HG02943 (cell line): ENCODE measurements at regions not wholly inside any gene's neighbourhood (a gene's known extent, or its start where the extent isn't known, plus 50 kb on each side); places are given as distances from the start of the nearest gene placed in this dataset.

Source experiments
- ATAC-seq: cut with Tn5 transposase; IDR thresholded peaks from one replicate; pipeline ENCODE4 v1.9.1; 2021; ENCODE audit warnings: mild to moderate bottlenecking, low read depth, moderate library complexity; ENCODE audit not compliant: unreplicated experiment

DNA sequence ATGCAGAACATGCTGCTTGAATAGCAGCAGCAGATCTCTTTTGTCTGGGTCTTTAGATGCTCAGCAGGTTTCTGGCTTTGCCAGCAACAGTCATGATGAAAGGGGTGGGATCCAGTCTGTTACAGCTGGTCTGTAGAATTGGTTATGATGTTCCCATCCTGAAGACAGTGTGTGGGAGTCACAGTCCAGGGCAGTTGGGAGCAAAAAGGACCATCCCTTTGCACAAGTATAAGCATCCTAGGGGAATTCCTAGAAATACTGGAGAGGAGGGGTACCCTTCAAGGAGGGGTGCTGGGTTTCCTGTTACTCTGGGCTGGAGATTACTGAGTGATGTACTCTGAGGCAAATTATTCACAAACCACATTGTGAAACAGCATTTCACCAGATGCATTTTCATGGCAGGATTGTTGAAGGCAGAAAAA, 119.9 kb upstream of the RND3 start:
- ATAC-seq: no peak

DNA sequence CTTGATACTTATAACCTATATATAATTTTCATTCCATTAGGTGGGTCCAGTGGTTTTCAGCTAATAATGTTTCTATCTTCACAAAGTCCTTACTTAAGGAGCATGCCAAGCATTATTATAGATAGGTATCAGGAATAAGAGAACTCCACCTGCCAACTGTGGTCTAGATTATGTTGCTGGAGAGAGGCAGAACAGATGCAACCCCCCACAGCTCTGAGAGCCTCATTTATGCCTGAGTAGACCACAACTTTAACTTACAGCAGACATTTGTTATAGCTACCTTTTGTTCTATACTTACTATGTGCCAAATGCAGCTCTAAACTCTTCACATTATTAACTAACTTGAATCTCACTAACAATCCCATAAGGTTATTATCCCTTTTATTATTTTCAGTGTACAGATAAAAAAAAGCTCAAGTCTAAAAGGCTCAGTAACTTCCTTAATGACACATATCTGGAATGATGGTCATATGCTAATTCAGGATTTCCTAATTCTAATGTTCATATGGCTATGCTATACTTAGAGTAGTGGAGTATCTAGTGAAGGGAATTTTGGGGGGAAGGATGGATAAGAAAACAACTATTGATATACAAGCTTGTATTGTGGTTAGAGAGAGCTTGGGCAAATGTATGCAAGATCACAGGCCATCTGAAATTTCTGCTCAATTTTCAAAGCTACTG, 119.1 kb upstream of the RND3 start:
- no peak for ATAC-seq

- ATAC-seq: no peak
Observed at GRCh38 chr2:150605664-150606063, 118.2 kb upstream of the RND3 start.

DNA sequence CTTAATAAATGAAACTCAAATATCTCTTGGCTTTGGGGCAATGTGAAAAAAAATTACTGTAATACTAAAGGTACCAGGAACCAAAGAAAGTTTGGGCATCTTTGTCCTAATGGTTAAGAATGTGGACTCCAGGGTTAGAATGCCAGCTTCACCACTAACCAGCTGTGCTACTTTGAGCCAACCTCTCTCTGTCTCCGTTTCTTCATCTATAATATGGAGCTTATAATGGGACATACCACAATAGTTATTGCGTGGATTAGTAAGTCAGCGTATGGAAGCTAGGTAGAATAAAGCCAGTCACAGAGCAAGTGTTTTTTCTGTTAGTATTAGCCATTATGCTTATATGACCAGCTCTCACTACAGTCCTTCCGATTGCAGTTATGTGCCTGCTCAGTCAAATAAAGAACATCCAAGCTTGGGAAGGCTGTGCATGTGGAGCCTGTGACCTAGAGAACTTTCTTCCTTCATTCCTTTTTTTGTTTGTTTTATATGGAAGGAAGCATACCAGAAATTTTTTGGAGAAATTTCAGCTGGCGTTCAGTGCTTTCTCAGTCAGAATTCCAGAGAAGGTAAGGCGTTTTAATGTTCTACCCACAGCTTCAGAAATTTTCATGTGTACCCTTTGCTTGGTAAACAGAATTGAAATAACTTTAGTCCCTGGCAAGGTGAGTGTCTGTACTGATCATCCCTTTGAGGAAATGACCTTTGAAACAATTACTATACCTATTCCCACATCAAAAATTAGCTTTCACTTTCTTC, 114.0 kb upstream of the RND3 start:
- ATAC-seq: no peak

GRCh38 chr2:150599889-150600288, 112.4 kb upstream of the RND3 start:
- ATAC-seq: no peak

DNA sequence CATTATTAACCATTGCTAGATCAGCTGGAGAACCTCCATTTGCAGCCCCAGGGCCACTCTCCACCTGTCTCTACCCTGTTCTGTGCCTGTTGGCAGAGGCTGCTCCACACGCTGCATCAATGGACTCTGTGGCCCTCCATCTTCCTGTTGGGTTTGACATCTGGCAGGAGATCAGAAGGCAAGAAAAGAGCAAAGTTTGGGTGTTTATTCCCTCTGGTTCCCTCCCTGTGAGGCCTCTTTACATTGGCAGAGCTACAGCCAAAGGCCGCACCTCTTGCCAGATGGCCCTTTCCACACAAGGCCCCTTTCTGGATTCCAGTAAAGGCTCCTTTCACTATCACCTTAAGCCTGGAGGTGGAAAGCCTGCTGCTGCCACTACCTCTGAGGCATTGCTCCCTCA, 110.9 kb upstream of the RND3 start:
- no peak for ATAC-seq

DNA sequence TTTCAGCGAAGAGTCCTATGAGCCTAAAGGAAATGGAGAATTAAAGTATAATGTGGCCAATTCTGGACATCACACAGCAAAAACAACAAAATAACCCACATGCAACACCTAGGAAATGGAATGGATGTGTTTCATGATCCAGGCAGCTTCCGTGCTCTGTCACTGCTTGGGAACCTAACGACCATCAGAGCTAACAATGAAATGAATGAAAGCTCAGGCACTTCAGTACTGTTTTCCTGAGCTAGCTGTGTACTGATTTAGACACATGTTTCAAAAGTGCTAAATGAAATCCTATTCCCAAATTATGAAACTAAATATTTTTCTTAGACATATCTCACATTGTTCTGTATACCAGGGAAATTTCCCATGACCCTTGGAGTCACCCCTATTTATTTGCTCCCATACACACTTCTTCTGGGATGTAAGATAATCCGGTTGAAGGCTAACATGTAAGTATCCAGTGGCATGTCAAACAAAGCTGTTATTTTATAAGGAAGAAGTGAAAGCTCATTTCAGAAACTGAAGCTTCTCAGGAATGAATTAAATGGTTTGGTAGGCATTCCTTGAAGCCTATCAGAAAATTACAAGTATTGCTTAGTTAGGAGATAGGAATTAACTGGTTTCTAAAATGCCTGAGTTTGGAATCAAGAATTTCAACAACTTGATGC, 108.5 kb upstream of the RND3 start:
- ATAC-seq: no peak

DNA sequence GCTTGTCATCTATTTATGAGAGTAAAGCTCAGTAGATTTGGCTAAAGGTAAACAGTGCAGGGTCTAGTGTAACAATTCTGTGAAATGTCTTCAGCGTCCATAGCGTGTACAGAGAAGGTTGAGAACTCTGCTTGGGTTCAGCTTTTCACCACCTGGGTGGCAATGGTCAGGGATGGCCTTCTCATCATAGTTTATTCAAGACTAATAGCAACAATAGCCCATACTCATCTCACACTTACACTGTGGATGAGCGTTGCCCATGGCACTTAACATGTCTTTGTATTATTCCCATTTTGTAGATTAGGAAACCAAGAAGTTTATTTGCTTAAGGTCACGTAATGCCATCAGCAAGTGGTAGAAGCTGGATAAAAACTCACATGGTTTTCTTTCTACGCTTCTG, 106.8 kb upstream of the RND3 start:
- no peak for ATAC-seq

- no peak for ATAC-seq
Observed at GRCh38 chr2:150591496-150592285, 104.2 kb upstream of the RND3 start.

DNA sequence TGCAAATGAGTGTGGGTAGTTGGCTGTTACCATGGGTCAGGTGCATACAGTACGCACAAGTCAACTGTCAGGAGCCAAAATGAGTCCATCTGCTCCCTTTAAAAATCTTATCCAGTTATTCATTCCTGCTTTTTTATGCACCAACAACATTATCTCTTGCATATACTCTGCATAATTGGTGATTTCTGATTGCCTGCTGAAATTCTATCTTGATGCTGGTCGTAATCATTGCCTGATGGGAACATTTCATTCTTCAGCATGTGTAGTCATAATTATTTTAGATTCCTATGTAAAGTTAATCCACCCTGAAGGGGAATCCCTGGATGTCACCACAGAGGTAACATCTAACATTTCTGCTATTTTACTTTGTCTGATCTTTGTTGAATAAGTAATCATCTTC, 102.2 kb upstream of the RND3 start:
- ATAC-seq: no peak

DNA sequence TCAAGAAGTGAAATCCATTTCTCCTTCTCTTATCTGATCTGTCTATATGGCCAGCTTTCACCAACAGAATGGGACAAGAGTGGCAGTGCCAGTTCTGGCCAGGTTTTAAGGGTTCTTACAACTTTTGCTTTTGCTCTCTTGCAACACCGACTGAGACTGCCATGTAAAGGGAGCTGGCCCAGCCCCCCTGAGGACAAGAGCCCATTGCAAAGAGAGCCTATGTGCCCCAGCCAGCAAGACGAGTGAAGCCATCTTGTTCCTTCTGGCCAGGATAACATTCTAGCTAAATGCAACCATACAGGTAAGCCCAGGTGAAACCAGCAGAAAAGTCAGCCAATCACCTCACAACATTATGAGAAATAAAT, 101.0 kb upstream of the RND3 start:
- no peak for ATAC-seq

DNA sequence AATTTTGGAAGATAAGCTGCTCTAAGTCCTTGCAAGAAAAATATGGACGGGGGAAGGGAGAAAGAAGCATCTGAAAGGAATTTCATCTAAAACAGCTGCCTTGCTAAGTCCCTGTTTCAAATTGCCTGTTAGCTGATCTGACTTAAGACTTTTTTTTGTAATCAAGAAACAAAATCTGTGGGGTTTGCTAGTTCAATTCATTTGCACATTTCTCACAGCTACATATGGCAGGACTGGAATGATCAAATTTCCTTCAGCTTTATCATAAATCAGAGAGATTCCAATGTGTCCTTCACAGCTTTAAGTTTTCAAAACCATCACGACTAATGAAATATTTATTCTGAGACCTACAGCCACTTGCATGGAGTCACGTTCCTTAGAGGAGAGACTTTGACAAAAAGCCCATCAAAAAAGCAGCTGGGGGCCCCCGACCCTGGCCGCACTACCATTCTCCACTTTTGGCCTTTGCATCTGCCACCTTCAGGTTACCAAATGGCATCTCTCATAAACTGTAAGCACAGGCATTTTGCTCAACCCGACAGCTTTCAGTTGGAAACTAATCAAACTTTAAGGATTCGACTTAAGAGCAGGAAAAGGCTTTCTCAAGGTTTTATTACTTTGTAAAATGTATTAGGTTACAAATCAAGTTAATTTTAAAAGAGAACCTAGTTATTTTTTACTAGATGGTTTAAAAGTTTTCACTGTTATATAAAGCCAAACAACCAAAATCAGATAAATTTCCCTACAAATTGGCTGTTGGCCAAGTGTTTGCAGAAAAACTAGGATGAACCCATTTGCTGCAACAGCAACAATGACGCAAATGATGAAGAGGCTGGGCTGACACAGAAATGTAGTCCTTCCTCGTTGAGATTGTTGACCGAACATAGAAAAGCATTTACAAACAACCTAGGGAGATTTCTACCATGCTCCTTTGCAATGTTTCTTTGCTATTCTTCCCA, 100.4 kb upstream of the RND3 start:
- ATAC-seq: no peak

DNA sequence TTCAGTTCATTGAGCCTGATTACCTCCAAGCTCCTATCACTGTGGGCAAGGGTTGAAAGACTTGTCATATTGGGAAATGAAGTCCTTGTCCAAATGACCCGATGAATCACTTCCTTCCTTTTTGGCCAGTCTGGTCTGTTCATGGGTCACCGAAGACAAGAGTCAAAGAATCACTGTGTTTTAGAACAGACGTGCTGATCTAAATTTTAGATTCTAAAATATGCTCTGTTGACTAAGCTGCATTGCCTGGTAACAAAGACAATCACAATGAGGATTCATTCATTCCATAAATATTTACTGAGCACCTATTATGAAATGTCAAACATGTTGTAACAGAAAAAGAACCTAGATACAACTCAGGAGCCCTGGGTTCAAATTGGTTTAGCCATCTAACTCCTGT, 99.4 kb upstream of the RND3 start:
- ATAC-seq: no peak

- no peak for ATAC-seq
Observed at GRCh38 chr2:150585221-150585971, 97.9 kb upstream of the RND3 start.

DNA sequence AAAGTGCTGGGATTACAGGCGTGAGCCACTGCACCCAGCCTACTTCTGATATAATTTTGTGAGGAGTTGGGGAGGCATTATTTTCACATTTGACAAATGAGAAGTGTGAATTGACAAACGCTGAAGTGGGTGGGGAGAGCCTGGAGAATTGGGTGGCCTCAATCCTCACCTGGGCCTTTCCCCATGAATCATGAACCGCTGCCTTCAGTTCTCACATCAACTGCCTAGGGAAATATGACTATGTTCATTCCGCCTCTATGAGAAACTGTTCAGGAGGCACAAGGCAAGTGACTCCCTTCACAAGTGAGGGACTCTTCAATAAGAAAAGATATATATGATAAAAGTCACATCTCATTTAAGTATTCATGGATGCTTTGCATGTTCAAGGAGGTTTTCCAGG, 96.6 kb upstream of the RND3 start:
- ATAC-seq: no peak

DNA sequence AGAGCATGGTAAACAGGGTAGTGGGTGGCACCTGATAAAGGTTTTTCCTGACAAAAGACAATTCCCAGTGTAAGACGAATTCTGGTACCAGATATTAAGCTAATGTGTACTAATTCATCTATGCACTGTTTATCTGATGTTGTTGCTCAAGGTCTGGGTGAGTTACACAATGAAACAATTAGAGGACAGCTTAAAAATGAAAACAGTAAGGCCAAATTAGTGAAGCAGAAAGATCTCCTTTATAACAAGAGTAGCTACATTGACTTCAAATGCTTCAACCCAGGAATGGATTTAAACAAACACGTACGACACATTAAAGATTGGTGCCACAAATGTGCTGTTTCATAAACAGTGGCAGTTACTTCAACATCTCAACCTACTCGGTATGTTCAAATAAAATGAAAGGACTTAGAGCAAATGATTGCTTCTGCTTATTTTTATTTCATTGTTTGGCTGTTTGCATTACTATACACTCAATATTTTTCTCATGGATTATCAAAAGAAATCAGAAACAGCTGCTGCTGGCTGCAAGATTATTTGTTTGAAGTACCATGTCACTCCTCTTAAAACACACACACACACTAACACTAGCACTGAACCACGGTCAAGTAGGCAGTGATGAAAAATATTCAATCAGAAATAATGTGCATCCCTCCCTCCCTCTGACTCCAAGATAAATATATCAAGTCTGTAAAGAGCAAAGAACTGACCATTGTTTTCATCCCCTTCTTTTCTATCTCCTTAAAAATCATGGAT, 94.4 kb upstream of the RND3 start:
- no peak for ATAC-seq

GRCh38 chr2:150578481-150578880, 91.0 kb upstream of the RND3 start:
- ATAC-seq: no peak

GRCh38 chr2:150575861-150576260, 88.4 kb upstream of the RND3 start:
- ATAC-seq: no peak
